Aorta (tissue), 5 donors: ENCODE measurements at regions not wholly inside any gene's neighbourhood (a gene's known extent, or its start where the extent isn't known, plus 50 kb on each side); places are given as distances from the start of the nearest gene placed in this dataset.

Experiments
- ATAC-seq: fragments of 200-7000 bp; cut with Tn5 transposase; one replicate; pipeline ENCODE4 v1.9.1; 2022; ENCODE audit warnings: moderate library complexity; ENCODE audit not compliant: low FRiP score
- DNase-seq, 2 donors: peaks; one replicate each; pipeline ENCODE4 v3.0.0-alpha.2; 2020
- H3K27ac ChIP-seq, 2 donors: one replicate each; pipeline ENCODE4 v1.5.1; 2013; ENCODE audit warnings: low read length in 2 of 2, mild to moderate bottlenecking in 2 of 2, moderate library complexity in 2 of 2, control low read depth in 1 of 2, inconsistent platforms in 1 of 2, low read depth in 1 of 2
- H3K27me3 ChIP-seq, 2 donors: one replicate each; pipeline ENCODE4 v1.6.1; 2013; ENCODE audit warnings: control low read depth in 1 of 2, low read length in 1 of 2, mild to moderate bottlenecking in 1 of 2, moderate library complexity in 1 of 2; ENCODE audit not compliant: insufficient read depth in 2 of 2, control insufficient read depth in 1 of 2
- H3K36me3 ChIP-seq, 2 donors: one replicate each; pipeline ENCODE4 v1.6.1; 2013; ENCODE audit warnings: control low read depth in 1 of 2, low read length in 1 of 2, mild to moderate bottlenecking in 1 of 2; ENCODE audit not compliant: insufficient read depth in 2 of 2, control insufficient read depth in 1 of 2
- H3K4me1 ChIP-seq, 2 donors: one replicate each; pipeline ENCODE4 v1.6.1; 2013; ENCODE audit warnings: low read length in 2 of 2, control low read depth in 1 of 2, mild to moderate bottlenecking in 1 of 2, moderate library complexity in 1 of 2; ENCODE audit not compliant: insufficient read depth in 2 of 2, control insufficient read depth in 1 of 2
- H3K4me3 ChIP-seq, 2 donors: one replicate each; pipeline ENCODE4 v1.5.1; 2013; ENCODE audit warnings: low read length in 2 of 2, control low read depth in 1 of 2, mild to moderate bottlenecking in 1 of 2
- H3K9me3 ChIP-seq: one replicate; pipeline ENCODE4 v1.6.1; 2013; ENCODE audit warnings: mild to moderate bottlenecking, low read length; ENCODE audit not compliant: control insufficient read depth
- WGBS, 2 donors: extraction: QIAGEN DNeasy Blood & Tissue Kit; methylation state at CpG; one replicate each; pipeline ENCODE4 v1.1.7; 2013; 5-methylcytosine and 5-hydroxymethylcytosine counted together
- intact Hi-C, 2 donors: fragments of 100-400 bp; cut with DNase I; formaldehyde crosslinking; loops; one replicate each; pipeline versions ENCODE4 v1.14.2 to v1.15.0; 2022
- donor health status: healthy with polysubstance abuse.
- donor health status: Bipolar disorder and iron deficiency.
- donor health status: DM: no; HTN: no; CAD: no.
- donor health status: DM: no; HTN: no; CAD: no.
- donor health status: DM: yes; HTN: yes; CAD: no.

GRCh38 chr11:70866834-70867233, 385.5 kb downstream of the SHANK2 start:
- ATAC-seq (no peak), DNase-seq (no peak)
- no peak overlapping the region for H3K27ac ChIP-seq
- no peak overlapping the region for H3K4me3 ChIP-seq
- 63 to 66% methylated on average over 9 of the region's 9 CpGs for WGBS, 2 donors
- no peaks in the 10 kb centered on the region for H3K36me3 ChIP-seq
- H3K9me3 ChIP-seq: no peaks in the 10 kb centered on the region
- intact Hi-C loops: no loop called here
- no peaks in the 10 kb centered on the region for H3K4me1 ChIP-seq
- no peaks in the 10 kb centered on the region for H3K27me3 ChIP-seq

- ATAC-seq: no peak
- DNase-seq: no peak
Observed at GRCh38 chr11:70867281-70868047, 384.9 kb downstream of the SHANK2 start.

GRCh38 chr11:70868341-70868885, 384.0 kb downstream of the SHANK2 start:
- ATAC-seq: no peak
- no peak overlapping the region for H3K27ac ChIP-seq

More at GRCh38 chr11:70867281-70868047, 384.9 kb downstream of the SHANK2 start:
- Histone ChIP-seq H3K27me3 (no peaks in the 10 kb centered on the region), H3K27ac (no peak overlapping the region), H3K4me1 (no peaks in the 10 kb centered on the region), H3K4me3 (no peak overlapping the region), H3K9me3 (no peaks in the 10 kb centered on the region), H3K36me3 (no peaks in the 10 kb centered on the region)
- intact Hi-C loops: no loop called here
- 75 to 76% methylated on average over 25 of the region's 25 CpGs for WGBS, 2 donors

GRCh38 chr11:70869054-70869453, 383.3 kb downstream of the SHANK2 start:
- Histone ChIP-seq H3K9me3 (no peaks in the 10 kb centered on the region), H3K36me3 (no peaks in the 10 kb centered on the region), H3K27me3 (peaks cover 0 to 1% of the 10 kb centered on the region in 2 donors), H3K27ac (no peak overlapping the region), H3K4me3 (no peak overlapping the region), H3K4me1 (no peaks in the 10 kb centered on the region)
- 77 to 79% methylated on average over 10 of the region's 10 CpGs for WGBS, 2 donors
- intact Hi-C loops: no loop called here
- DNase-seq: no peak
- no peak for ATAC-seq

More at GRCh38 chr11:70868341-70868885, 384.0 kb downstream of the SHANK2 start:
- DNase-seq: no peak
- no peaks in the 10 kb centered on the region for H3K36me3 ChIP-seq
- H3K9me3 ChIP-seq: no peaks in the 10 kb centered on the region
- no peak overlapping the region for H3K4me3 ChIP-seq
- H3K27me3 ChIP-seq: peaks cover 0 to under 1% of the 10 kb centered on the region in 2 donors
- H3K4me1 ChIP-seq: no peaks in the 10 kb centered on the region
- intact Hi-C loops: no loop called here
- WGBS, 2 donors: 72 to 81% methylated on average over 8 of the region's 8 CpGs

GRCh38 chr11:70871881-70872280, 380.5 kb downstream of the SHANK2 start:
- H3K4me3 ChIP-seq: no peak overlapping the region

GRCh38 chr11:70872299-70872698, 380.1 kb downstream of the SHANK2 start:
- no peak for DNase-seq
- no peaks in the 10 kb centered on the region for H3K4me1 ChIP-seq
- ATAC-seq: no peak
- no peaks in the 10 kb centered on the region for H3K9me3 ChIP-seq
- 82 to 86% methylated on average over 11 of the region's 11 CpGs for WGBS, 2 donors
- no peak overlapping the region for H3K27ac ChIP-seq
- intact Hi-C loops: no loop called here
- no peaks in the 10 kb centered on the region for H3K36me3 ChIP-seq
- H3K27me3 ChIP-seq: peaks cover 0 to 1% of the 10 kb centered on the region in 2 donors
- no peak overlapping the region for H3K4me3 ChIP-seq

More at GRCh38 chr11:70871881-70872280, 380.5 kb downstream of the SHANK2 start:
- H3K9me3 ChIP-seq: no peaks in the 10 kb centered on the region
- no peak overlapping the region for H3K27ac ChIP-seq
- H3K27me3 ChIP-seq: peaks cover 0 to 1% of the 10 kb centered on the region in 2 donors
- 50 to 63% methylated on average over 12 of the region's 12 CpGs for WGBS, 2 donors
- H3K36me3 ChIP-seq: no peaks in the 10 kb centered on the region
- intact Hi-C loops: no loop called here
- ATAC-seq (no peak), DNase-seq (no peak)
- H3K4me1 ChIP-seq: no peaks in the 10 kb centered on the region

- H3K4me3 ChIP-seq: no peak overlapping the region
- intact Hi-C loops: no loop called here
- DNase-seq (peak in 1 of 2 donors; percentile 30), ATAC-seq (no peak)
- H3K27me3 ChIP-seq: peaks cover 0 to 1% of the 10 kb centered on the region in 2 donors
- no peaks in the 10 kb centered on the region for H3K36me3 ChIP-seq
- H3K9me3 ChIP-seq: no peaks in the 10 kb centered on the region
- H3K27ac ChIP-seq: no peak overlapping the region
- H3K4me1 ChIP-seq: no peaks in the 10 kb centered on the region
- 44 to 48% methylated on average over 14 of the region's 14 CpGs for WGBS, 2 donors
Observed at GRCh38 chr11:70872955-70873735, 379.2 kb downstream of the SHANK2 start.

GRCh38 chr11:70873736-70874412, 378.5 kb downstream of the SHANK2 start:
- H3K36me3 ChIP-seq: no peaks in the 10 kb centered on the region
- ATAC-seq (no peak), DNase-seq (peak in 1 of 2 donors; percentile 19)

More at GRCh38 chr11:70873736-70874412, 378.5 kb downstream of the SHANK2 start:
- no peak overlapping the region for H3K27ac ChIP-seq
- H3K4me1 ChIP-seq: no peaks in the 10 kb centered on the region
- 48 to 53% methylated on average over 6 of the region's 6 CpGs for WGBS, 2 donors
- H3K27me3 ChIP-seq: peaks cover 0 to 1% of the 10 kb centered on the region in 2 donors
- intact Hi-C loops: no loop called here
- H3K4me3 ChIP-seq: no peak overlapping the region
- no peaks in the 10 kb centered on the region for H3K9me3 ChIP-seq
